ENCODE measurements at regions not wholly inside any gene's neighbourhood (a gene's known extent, or its start where the extent isn't known, plus 50 kb on each side); places are given as distances from the start of the nearest gene placed in this dataset.

DNA sequence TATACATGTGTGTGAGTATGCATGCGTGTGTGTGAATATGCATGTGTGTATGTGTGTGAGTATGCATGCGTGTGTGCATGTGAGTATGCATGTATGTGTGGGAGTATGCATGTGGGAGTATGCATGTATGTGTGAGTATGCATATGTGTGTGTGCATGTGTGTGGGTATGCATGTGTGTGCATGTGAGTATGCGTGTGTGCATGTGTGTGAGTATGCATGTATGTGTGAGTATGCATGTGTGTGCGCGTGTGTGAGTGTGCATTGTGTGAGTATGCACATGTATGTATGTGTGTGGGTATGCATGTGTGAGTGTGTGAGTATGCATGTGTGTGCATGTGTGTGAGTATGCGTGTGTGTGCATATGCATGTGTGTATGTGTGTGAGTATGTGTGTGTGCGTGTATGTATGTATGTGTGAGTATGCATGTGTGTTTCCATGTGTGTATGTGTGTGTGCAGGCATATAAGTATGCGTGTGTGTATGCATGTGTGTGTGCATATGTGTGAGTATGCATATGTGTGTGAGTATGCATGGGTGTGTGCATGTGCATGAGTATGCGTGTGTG is 97.9 kb upstream of the MED13L start:
- TF ChIP-seq, protein P1, sequence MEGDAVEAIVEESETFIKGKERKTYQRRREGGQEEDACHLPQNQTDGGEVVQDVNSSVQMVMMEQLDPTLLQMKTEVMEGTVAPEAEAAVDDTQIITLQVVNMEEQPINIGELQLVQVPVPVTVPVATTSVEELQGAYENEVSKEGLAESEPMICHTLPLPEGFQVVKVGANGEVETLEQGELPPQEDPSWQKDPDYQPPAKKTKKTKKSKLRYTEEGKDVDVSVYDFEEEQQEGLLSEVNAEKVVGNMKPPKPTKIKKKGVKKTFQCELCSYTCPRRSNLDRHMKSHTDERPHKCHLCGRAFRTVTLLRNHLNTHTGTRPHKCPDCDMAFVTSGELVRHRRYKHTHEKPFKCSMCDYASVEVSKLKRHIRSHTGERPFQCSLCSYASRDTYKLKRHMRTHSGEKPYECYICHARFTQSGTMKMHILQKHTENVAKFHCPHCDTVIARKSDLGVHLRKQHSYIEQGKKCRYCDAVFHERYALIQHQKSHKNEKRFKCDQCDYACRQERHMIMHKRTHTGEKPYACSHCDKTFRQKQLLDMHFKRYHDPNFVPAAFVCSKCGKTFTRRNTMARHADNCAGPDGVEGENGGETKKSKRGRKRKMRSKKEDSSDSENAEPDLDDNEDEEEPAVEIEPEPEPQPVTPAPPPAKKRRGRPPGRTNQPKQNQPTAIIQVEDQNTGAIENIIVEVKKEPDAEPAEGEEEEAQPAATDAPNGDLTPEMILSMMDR (conservative IDR thresholded peaks at IDR 0.05 in 1 of 2, IDR thresholded peaks at IDR 0.05 in 1 of 2; ENCODE audit: low read depth in 1 of 2, low read length in 2 of 2) = no peak
- TF ChIP-seq EZH2 (IDR thresholded peaks at IDR 0.05; ENCODE audit: low read length, missing control alignments) = no peak

Measured in fibroblast of lung (primary cell).